Mammary epithelial cell (primary cell): ENCODE measurements at regions not wholly inside any gene's neighbourhood (a gene's known extent, or its start where the extent isn't known, plus 50 kb on each side); places are given as distances from the start of the nearest gene placed in this dataset.

ENCODE experiments used
- EZH2 ChIP-seq: IDR thresholded peaks from 2 replicates; pipeline ENCODE4 v1.6.1; 2012; ENCODE audit warnings: low read length, inconsistent platforms, borderline replicate concordance
- TF ChIP-seq, protein P1 (sequence below), 2 donors: IDR thresholded peaks in 1 of 2; conservative IDR thresholded peaks in 1 of 2; 2 replicates each; pipeline ENCODE4 v1.5.1; 2011 to 2012; ENCODE audit warnings: inconsistent platforms in 2 of 2, low read length in 2 of 2, mild to moderate bottlenecking in 2 of 2, control low read depth in 1 of 2, low read depth in 1 of 2; ENCODE audit not compliant: insufficient read depth in 1 of 2; ENCODE audit errors: extremely low read depth in 1 of 2

GRCh38 chr5:152593388-152593787 is 188.3 kb upstream of the NMUR2 start:
- TF ChIP-seq, protein P1, sequence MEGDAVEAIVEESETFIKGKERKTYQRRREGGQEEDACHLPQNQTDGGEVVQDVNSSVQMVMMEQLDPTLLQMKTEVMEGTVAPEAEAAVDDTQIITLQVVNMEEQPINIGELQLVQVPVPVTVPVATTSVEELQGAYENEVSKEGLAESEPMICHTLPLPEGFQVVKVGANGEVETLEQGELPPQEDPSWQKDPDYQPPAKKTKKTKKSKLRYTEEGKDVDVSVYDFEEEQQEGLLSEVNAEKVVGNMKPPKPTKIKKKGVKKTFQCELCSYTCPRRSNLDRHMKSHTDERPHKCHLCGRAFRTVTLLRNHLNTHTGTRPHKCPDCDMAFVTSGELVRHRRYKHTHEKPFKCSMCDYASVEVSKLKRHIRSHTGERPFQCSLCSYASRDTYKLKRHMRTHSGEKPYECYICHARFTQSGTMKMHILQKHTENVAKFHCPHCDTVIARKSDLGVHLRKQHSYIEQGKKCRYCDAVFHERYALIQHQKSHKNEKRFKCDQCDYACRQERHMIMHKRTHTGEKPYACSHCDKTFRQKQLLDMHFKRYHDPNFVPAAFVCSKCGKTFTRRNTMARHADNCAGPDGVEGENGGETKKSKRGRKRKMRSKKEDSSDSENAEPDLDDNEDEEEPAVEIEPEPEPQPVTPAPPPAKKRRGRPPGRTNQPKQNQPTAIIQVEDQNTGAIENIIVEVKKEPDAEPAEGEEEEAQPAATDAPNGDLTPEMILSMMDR (conservative IDR thresholded peaks at IDR 0.05 in 1 of 2, IDR thresholded peaks at IDR 0.05 in 1 of 2; ENCODE audit: extremely low read depth in 1 of 2, insufficient read depth in 1 of 2, low read depth in 1 of 2, low read length in 2 of 2), result peak in 1 of 2 donors; percentile 47
- TF ChIP-seq EZH2, result no peak
